ENCODE measurements at regions not wholly inside any gene's neighbourhood (a gene's known extent, or its start where the extent isn't known, plus 50 kb on each side); places are given as distances from the start of the nearest gene placed in this dataset.
"Not testable (repeated sequence)": the region's sequence is repeated elsewhere in the genome, so short reads cannot be mapped to it uniquely, and the experiment has no call there.

GRCh38 chr13:111572956-111573761 lies 252.7 kb downstream of the TEX29 start:
- ChIA-PET CTCF (no interaction called here), POLR2A (no interaction called here)

GRCh38 chr13:111573801-111574200 lies 253.4 kb downstream of the TEX29 start:
- ChIA-PET POLR2A (no interaction called here), CTCF (no interaction called here)

GRCh38 chr13:111575276-111575675 lies 254.8 kb downstream of the TEX29 start:
- CTCF ChIA-PET = no interaction called here
- POLR2A ChIA-PET = no interaction called here

GRCh38 chr13:111575719-111576118 lies 255.3 kb downstream of the TEX29 start:
- CTCF ChIA-PET = no interaction called here

GRCh38 chr13:111577208-111577828 lies 256.9 kb downstream of the TEX29 start:
- CTCF ChIA-PET = no interaction called here
- POLR2A ChIA-PET = no interaction called here

More at GRCh38 chr13:111575719-111576118, 255.3 kb downstream of the TEX29 start:
- POLR2A ChIA-PET = no interaction called here

- CTCF ChIA-PET = no interaction called here
- POLR2A ChIA-PET = no interaction called here
Observed at GRCh38 chr13:111577956-111578605, 257.6 kb downstream of the TEX29 start.

- CTCF ChIA-PET = no interaction called here
- POLR2A ChIA-PET = no interaction called here
Observed at GRCh38 chr13:111584101-111584672, 263.7 kb downstream of the TEX29 start.

GRCh38 chr13:111584870-111585269 lies 264.4 kb downstream of the TEX29 start:
- ChIA-PET CTCF (no interaction called here), POLR2A (no interaction called here)

- ChIA-PET CTCF (no interaction called here), POLR2A (no interaction called here)
Observed at GRCh38 chr13:111586291-111586690, 265.8 kb downstream of the TEX29 start.

- CTCF ChIA-PET = no interaction called here
- POLR2A ChIA-PET = no interaction called here
Observed at GRCh38 chr13:111587249-111587648, 266.8 kb downstream of the TEX29 start.

GRCh38 chr13:111589321-111589720 lies 268.9 kb downstream of the TEX29 start:
- ChIA-PET POLR2A (no interaction called here), CTCF (no interaction called here)

- ChIA-PET CTCF (no interaction called here), POLR2A (no interaction called here)
Observed at GRCh38 chr13:111589992-111590391, 269.6 kb downstream of the TEX29 start.

- ChIA-PET POLR2A (no interaction called here), CTCF (no interaction called here)
Observed at GRCh38 chr13:111590796-111591195, 270.4 kb downstream of the TEX29 start.

GRCh38 chr13:111593490-111593889 lies 273.0 kb downstream of the TEX29 start:
- CTCF ChIA-PET, POLR2A ChIA-PET: not testable (repeated sequence)

- CTCF ChIA-PET = no interaction called here
- POLR2A ChIA-PET = no interaction called here
Observed at GRCh38 chr13:111594606-111595005, 274.2 kb downstream of the TEX29 start.

GRCh38 chr13:111595276-111595675 lies 274.8 kb downstream of the TEX29 start:
- ChIA-PET CTCF (no interaction called here), POLR2A (no interaction called here)

- ChIA-PET POLR2A (no interaction called here), CTCF (no interaction called here)
Observed at GRCh38 chr13:111595791-111596190, 275.3 kb downstream of the TEX29 start.

- CTCF ChIA-PET = no interaction called here
- POLR2A ChIA-PET = no interaction called here
Observed at GRCh38 chr13:111597191-111597611, 276.8 kb downstream of the TEX29 start.

- POLR2A ChIA-PET = no interaction called here
- CTCF ChIA-PET = no interaction called here
Observed at GRCh38 chr13:111597618-111598017, 277.2 kb downstream of the TEX29 start.

GRCh38 chr13:111598747-111599146 lies 278.3 kb downstream of the TEX29 start:
- CTCF ChIA-PET = no interaction called here
- POLR2A ChIA-PET = no interaction called here

GRCh38 chr13:111599791-111600190 lies 279.3 kb downstream of the TEX29 start:
- ChIA-PET CTCF (no interaction called here), POLR2A (no interaction called here)

Measured in activated CD8-positive, alpha-beta memory T cell treated with anti-CD3 and anti-CD28 coated beads for 36 hours (primary cell).